ENCODE measurements at regions not wholly inside any gene's neighbourhood (a gene's known extent, or its start where the extent isn't known, plus 50 kb on each side); places are given as distances from the start of the nearest gene placed in this dataset.

GRCh38 chr1:118618618-118619340 lies 369.4 kb downstream of the TBX15 start:
- DNase-seq = no peak

DNA sequence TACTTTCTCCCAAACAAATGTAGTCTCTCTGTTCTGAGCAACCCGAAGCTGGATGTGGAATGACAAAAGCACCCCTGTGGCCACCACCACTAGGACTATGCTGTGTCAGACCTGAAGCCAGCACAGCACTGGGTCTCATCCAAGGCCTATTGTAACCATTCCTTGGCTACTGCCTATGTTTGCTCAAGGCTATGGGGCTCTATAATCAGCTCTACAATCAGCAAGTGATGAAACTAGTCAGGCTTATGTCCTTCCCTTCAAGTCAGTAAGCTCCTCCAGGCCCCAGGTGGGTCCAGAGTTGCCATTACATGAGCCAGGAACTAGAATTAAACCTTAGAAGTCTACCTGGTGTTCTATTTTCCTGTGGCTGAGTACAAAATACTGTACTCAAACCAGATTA lies 370.2 kb downstream of the TBX15 start:
- intact Hi-C loops (cut with micrococcal nuclease) = no loop called here
- 20% methylated on average over 1 of the region's 1 CpG for WGBS (ENCODE audit: insufficient coverage)
- H3K27me3 Mint-ChIP-seq (ENCODE audit: low read depth in 3 of 3) = peaks cover 0 to 2% (median 0%) of the 10 kb centered on the region in 3 donors

More at GRCh38 chr1:118618618-118619340, 369.4 kb downstream of the TBX15 start:
- TF ChIP-seq CTCF (IDR thresholded peaks at IDR 0.05) = no peak
- Histone ChIP-seq H3K4me1 (ENCODE audit: control insufficient read depth in 1 of 2, insufficient read depth in 2 of 2, low read length in 2 of 2) (no peaks in the 10 kb centered on the region), H3K4me2 (replicated peaks; ENCODE audit: extremely low read depth, low read length, poor library complexity, severe bottlenecking) (no peak overlapping the region), H3K79me2 (ENCODE audit: insufficient read depth, low read length) (no peaks in the 10 kb centered on the region), H4K20me1 (ENCODE audit: insufficient read depth, low read length) (no peaks in the 10 kb centered on the region), H2AFZ (ENCODE audit: insufficient read depth, low read depth, low read length, poor library complexity, severe bottlenecking) (no peak overlapping the region), H3K9me3 (replicated peaks in 1 of 2; ENCODE audit: control insufficient read depth in 1 of 2, insufficient read depth in 1 of 2, low read length in 2 of 2) (peaks cover 19 to 21% of the 10 kb centered on the region in 2 donors), H3K4me3 (replicated peaks in 1 of 3; ENCODE audit: low read depth in 2 of 3, low read length in 3 of 3) (no peak overlapping the region), H3K9ac (ENCODE audit: insufficient read depth, low read length, poor library complexity, severe bottlenecking) (no peak overlapping the region), H3K27ac (ENCODE audit: low read depth in 1 of 2, low read length in 2 of 2) (no peak overlapping the region), H3K27me3 (ENCODE audit: control insufficient read depth in 2 of 2, insufficient read depth in 2 of 2, low read length in 2 of 2) (no peaks in the 10 kb centered on the region), H3K36me3 (replicated peaks in 1 of 2; ENCODE audit: control insufficient read depth in 1 of 2, insufficient read depth in 2 of 2, low read length in 2 of 2) (no peaks in the 10 kb centered on the region)
- no peaks in the 10 kb centered on the region for H3K4me1 Mint-ChIP-seq
- no peak overlapping the region for H3K27ac Mint-ChIP-seq
- H3K4me3 Mint-ChIP-seq = no peak overlapping the region
- no CpG with 5 or more reads among the region's 3 CpGs for WGBS (ENCODE audit: insufficient coverage)
- intact Hi-C loops (cut with micrococcal nuclease) = no loop called here
- peaks cover 6 to 23% (median 9%) of the 10 kb centered on the region in 7 donors for H3K9me3 Mint-ChIP-seq
- H3K27me3 Mint-ChIP-seq (ENCODE audit: low read depth in 3 of 3) = peaks cover 0 to 2% (median 0%) of the 10 kb centered on the region in 3 donors
- no peaks in the 10 kb centered on the region for H3K36me3 Mint-ChIP-seq

More for the DNA sequence above, 370.2 kb downstream of the TBX15 start:
- no peak overlapping the region for H3K4me3 Mint-ChIP-seq
- H3K27me3 ChIP-seq (ENCODE audit: control insufficient read depth in 2 of 2, insufficient read depth in 2 of 2, low read length in 2 of 2) = no peaks in the 10 kb centered on the region
- TF ChIP-seq CTCF (IDR thresholded peaks at IDR 0.05) = no peak
- H4K20me1 ChIP-seq (ENCODE audit: insufficient read depth, low read length) = no peaks in the 10 kb centered on the region
- H2AFZ ChIP-seq (ENCODE audit: insufficient read depth, low read depth, low read length, poor library complexity, severe bottlenecking) = no peak overlapping the region
- no peaks in the 10 kb centered on the region for H3K79me2 ChIP-seq (ENCODE audit: insufficient read depth, low read length)
- no peaks in the 10 kb centered on the region for H3K4me1 ChIP-seq (ENCODE audit: control insufficient read depth in 1 of 2, insufficient read depth in 2 of 2, low read length in 2 of 2)
- no peak overlapping the region for H3K4me3 ChIP-seq (replicated peaks in 1 of 3; ENCODE audit: low read depth in 2 of 3, low read length in 3 of 3)
- peaks cover 6 to 23% (median 10%) of the 10 kb centered on the region in 7 donors for H3K9me3 Mint-ChIP-seq
- peaks cover 19 to 21% of the 10 kb centered on the region in 2 donors for H3K9me3 ChIP-seq (replicated peaks in 1 of 2; ENCODE audit: control insufficient read depth in 1 of 2, insufficient read depth in 1 of 2, low read length in 2 of 2)
- H3K9ac ChIP-seq (ENCODE audit: insufficient read depth, low read length, poor library complexity, severe bottlenecking) = no peak overlapping the region
- no peaks in the 10 kb centered on the region for H3K4me1 Mint-ChIP-seq
- H3K36me3 Mint-ChIP-seq = no peaks in the 10 kb centered on the region
- DNase-seq = no peak
- no peak overlapping the region for H3K27ac ChIP-seq (ENCODE audit: low read depth in 1 of 2, low read length in 2 of 2)
- H3K4me2 ChIP-seq (replicated peaks; ENCODE audit: extremely low read depth, low read length, poor library complexity, severe bottlenecking) = no peak overlapping the region
- H3K27ac Mint-ChIP-seq = no peak overlapping the region
- H3K36me3 ChIP-seq (replicated peaks in 1 of 2; ENCODE audit: control insufficient read depth in 1 of 2, insufficient read depth in 2 of 2, low read length in 2 of 2) = no peaks in the 10 kb centered on the region
